ENCODE measurements at regions not wholly inside any gene's neighbourhood (a gene's known extent, or its start where the extent isn't known, plus 50 kb on each side); places are given as distances from the start of the nearest gene placed in this dataset.

- TF ChIP-seq ESRRA (IDR thresholded peaks at IDR 0.05; ENCODE audit: low read length) (no peak), CEBPB (IDR thresholded peaks at IDR 0.05; ENCODE audit: borderline replicate concordance in 1 of 2, low read depth in 2 of 2, low read length in 2 of 2) (no peak), RFX5 (IDR thresholded peaks at IDR 0.05; ENCODE audit: low read depth, low read length) (no peak), ZNF24 (IDR thresholded peaks at IDR 0.05) (no peak), POLR2AphosphoS5 (IDR thresholded peaks at IDR 0.05; ENCODE audit: low read length) (no peak), CTCF (IDR thresholded peaks at IDR 0.05 in 2 of 3, conservative IDR thresholded peaks at IDR 0.05 in 1 of 3; ENCODE audit: control insufficient read depth in 2 of 3, extremely low read depth in 1 of 3, insufficient read depth in 1 of 3, low read depth in 3 of 3, low read length in 3 of 3) (no peak), BRCA1 (IDR thresholded peaks at IDR 0.05; ENCODE audit: low read depth, low read length) (no peak), KDM1A (IDR thresholded peaks at IDR 0.05; ENCODE audit: borderline replicate concordance) (no peak), POLR2A (IDR thresholded peaks at IDR 0.05; ENCODE audit: low read depth, low read length) (no peak)
- TF ChIP-seq, protein P1, sequence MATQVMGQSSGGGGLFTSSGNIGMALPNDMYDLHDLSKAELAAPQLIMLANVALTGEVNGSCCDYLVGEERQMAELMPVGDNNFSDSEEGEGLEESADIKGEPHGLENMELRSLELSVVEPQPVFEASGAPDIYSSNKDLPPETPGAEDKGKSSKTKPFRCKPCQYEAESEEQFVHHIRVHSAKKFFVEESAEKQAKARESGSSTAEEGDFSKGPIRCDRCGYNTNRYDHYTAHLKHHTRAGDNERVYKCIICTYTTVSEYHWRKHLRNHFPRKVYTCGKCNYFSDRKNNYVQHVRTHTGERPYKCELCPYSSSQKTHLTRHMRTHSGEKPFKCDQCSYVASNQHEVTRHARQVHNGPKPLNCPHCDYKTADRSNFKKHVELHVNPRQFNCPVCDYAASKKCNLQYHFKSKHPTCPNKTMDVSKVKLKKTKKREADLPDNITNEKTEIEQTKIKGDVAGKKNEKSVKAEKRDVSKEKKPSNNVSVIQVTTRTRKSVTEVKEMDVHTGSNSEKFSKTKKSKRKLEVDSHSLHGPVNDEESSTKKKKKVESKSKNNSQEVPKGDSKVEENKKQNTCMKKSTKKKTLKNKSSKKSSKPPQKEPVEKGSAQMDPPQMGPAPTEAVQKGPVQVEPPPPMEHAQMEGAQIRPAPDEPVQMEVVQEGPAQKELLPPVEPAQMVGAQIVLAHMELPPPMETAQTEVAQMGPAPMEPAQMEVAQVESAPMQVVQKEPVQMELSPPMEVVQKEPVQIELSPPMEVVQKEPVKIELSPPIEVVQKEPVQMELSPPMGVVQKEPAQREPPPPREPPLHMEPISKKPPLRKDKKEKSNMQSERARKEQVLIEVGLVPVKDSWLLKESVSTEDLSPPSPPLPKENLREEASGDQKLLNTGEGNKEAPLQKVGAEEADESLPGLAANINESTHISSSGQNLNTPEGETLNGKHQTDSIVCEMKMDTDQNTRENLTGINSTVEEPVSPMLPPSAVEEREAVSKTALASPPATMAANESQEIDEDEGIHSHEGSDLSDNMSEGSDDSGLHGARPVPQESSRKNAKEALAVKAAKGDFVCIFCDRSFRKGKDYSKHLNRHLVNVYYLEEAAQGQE (IDR thresholded peaks at IDR 0.05; ENCODE audit: low read depth, low read length) = no peak
Observed at GRCh38 chr4:125832161-125832560, 517.4 kb downstream of the FAT4 start.
